GM21825 (cell line): ENCODE measurements at regions not wholly inside any gene's neighbourhood (a gene's known extent, or its start where the extent isn't known, plus 50 kb on each side); places are given as distances from the start of the nearest gene placed in this dataset.

ENCODE experiments used
- ATAC-seq: cut with Tn5 transposase; IDR thresholded peaks from one replicate; pipeline ENCODE4 v1.9.1; 2021; ENCODE audit warnings: mild to moderate bottlenecking, moderate library complexity; ENCODE audit not compliant: unreplicated experiment

DNA sequence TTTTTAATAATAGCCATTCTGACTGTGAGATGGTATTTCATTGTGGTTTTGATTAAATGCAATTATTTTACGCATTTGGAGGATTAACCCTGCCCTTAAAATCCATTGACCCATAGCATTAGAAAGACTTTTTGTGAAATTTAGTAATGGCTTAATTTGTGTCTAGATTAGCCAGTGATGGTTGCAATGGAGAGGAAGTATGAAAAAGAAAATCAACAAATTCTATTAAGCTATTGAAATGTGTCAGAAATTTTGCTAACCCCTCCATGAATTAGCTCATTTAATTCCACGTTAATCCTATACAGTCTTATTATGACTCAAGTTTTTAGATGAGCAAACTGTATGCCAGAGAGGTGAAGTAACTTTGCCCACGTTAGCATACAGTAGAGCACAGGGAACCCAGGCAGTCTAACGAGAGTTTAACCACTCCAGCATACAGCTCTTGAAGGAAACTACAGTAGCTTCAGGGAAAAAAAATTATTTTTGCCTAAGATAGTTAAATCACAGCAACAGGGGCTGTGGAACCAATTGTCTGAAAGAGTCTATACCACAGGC is 158.2 kb upstream of the PPP2R2B start:
- no peak for ATAC-seq

DNA sequence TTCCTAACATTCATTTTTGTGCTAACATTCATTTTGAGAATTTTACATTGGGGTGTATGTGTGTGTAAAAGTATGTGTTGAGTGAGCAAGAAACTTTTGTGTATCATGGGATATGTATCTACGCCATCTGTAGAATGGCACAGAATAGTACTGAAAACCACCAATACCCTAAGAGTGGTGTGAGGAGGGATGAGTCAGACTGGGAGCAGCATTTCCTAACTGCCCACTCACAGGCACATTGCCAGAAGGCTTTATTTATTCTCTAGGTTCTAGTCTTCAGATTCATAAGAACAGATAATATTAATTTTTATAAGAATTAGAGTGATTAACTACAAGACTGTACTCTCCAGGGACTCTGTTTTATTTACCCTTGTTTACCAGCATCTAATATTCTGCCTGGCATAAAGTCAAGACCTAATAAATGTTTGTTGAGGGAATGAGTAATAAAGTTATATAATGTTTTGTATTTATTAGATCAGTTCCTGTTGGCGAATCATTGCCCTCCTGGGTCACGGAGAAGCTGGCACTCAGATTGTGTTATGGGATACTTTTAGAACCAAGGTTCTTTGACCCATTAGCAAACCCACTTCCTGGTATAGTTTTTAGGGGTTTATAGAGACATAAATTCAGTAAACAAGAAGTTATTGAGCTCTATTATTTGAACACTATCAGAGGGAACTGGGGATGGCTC is 159.1 kb upstream of the PPP2R2B start:
- no peak for ATAC-seq

DNA sequence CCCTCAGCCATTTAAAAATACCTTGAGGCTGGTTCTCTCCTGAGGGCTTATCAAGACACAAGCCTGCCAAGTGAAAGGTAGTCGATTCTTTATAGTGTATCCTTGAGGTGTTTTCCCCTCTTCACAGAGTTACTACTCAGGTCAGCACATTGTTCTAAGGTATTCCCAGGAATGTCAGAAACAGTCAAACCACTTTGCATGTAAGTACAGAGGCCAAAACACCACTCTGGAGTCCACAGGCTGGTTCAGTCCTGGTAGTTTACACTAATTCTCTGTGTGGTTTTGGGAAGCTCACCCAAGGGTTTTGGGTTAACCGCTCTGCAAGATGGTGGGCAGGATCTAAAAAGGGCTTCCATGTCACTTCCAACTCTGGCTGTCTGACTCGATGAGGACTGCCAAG is 162.3 kb upstream of the PPP2R2B start:
- ATAC-seq = no peak

DNA sequence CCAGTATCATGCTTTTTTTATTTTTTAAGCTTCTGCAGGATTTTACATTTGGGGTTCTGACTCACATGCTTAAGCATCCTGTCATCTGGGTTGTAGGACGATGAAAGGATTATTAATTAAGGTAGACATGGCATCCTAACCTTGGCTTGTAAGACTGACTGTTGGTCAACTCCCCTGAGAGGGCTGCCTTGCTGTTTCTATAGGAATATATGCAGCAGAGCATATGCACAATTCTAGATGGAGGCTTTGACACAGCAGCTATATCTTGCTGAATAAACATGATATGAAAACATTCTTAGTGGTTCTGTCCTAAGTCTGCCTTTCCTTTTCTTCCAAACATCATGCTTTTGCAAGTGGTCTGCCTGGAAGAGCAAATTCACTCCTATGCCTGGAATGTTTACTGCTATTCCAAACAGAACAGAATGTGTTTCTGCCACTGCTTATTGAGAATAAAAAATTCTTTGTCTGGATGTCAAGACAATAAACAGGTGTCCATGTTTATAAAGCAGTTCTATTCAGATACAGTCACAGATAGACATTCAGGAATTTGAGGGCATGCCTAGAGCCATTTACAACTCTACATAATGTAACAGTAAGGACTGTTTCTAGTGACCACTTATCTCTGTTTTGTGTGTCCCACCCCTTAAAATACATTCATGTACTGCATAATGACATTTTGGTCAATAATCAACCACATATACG is 166.2 kb upstream of the PPP2R2B start:
- ATAC-seq = no peak

DNA sequence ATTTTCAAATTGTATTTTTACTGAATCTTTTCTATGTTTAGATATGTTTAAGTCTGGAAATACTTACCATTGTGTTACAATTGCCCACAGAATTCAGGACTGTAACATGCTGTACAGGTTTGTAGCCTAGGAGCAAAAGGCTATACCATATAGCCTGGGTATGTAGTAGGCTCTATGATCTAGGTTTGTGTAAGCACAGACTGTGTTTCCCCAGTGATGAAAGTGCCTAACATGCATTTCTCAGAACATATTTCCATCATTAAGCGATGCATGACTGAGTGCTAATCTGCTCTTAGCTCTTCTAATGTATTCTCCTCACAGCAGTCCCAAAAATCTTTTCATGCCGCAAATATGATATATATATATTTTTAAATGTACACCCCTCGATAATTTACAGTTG is 166.7 kb upstream of the PPP2R2B start:
- no peak for ATAC-seq

DNA sequence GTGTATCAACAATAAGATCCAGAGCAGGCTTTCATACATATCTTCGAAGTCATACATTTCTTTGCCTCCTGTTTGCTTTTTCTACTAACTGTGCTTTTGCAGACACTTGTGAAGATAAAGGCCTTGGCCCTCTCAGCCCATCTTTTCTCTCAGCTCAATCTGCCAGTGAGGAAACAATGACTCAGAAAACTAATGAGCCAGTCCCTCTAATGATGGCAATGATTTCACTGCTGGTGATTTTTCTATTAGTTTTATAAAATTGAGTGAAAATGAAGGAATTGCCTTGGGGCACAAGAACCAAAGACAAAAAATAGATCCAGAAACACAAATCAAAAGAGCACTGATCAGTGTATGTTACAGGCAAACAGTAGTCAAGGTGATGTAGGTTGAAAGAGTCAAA is 167.7 kb upstream of the PPP2R2B start:
- ATAC-seq = no peak

DNA sequence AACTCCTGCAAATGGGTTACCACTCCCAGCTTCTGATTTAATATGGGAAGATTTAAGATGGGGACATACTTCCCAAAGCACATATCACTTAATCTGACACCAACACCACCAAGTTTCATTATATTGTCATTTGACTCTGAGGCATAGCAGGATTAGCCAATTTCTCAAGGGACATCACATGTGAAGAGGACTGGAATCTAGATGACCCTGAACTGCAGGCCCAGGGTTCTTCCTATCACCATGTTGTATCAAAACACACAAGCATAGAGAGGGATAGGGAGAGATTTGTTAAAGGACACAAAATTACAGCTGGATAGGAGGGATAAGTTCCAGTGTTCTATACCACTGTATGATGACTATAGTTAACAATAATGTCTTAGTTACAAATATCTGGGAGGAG is 168.3 kb upstream of the PPP2R2B start:
- no peak for ATAC-seq

DNA sequence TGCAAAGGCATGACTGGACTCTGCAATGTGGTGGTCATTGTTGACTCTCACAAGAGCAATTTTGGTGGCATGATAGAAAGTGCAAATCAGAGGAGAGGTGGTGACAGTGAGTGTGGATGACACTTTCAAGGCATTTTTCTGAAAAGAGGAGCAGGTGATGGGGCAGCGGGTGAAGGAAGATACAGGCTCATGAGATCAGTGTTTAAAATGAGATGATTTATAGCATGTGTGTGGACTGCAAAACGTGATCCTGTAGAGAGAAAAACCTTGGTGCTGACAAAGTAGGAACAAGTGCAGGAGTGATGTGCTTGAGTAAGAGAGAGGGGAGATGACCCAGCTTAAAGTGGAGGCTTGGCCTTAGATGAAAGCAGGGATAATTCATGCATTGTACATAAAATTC is 171.2 kb upstream of the PPP2R2B start:
- no peak for ATAC-seq

DNA sequence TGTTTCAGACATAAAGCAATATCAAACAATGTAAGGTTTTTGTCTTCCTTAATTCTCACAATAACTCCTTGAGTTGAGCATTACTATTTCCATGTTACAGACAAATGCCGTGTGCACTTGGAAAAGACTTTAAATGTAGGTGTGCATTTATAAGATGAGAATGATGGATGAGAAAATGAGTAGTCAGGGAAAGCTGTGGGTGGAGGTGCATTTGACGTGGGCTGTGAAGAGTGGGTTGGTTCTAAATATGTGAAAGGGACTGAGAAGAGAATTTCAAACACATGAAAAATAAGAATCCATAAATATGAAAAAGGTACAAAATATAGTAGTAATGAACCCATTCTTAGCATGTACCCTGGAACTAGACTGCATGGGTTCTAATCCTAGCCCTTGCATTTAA is 171.6 kb upstream of the PPP2R2B start:
- no peak for ATAC-seq

DNA sequence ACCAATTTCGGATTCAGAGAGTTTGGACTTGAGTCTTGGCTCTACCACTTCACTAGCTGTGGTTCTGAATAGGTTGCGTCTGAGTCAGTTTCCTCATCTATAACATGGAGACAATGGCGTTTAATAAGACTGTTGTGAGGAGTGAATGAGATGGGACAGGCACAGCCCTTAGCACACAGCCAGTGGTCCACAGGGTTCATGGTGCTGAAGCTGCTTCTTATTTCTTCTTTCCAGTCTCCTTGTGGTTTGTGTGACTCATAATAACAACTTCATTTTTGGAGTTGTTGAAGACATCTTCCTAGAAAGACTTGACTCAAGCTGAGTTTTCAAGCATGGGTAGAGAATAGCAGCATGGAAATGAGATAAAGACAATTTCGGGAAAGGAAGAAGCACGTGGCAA is 172.6 kb upstream of the PPP2R2B start:
- no peak for ATAC-seq

DNA sequence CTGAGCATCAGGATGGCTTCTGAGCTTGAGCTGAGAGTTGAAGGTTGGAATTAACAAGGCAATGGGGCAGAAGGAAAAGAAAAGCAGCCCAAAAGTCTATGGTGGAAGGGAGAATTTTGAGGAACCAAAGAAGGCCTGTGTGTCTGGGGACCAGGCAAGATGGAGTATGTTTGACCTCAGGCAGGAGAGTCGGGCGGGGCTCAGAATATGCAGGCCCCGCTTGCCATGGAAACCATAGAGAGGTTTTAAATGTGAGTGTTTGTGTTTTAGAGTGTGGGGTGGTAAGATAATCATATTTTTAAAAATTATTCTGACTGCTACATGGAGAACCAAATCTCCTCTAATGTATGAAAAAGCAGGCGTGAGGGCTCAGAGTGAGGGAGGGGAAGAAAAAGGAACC is 174.0 kb upstream of the PPP2R2B start:
- ATAC-seq = no peak

DNA sequence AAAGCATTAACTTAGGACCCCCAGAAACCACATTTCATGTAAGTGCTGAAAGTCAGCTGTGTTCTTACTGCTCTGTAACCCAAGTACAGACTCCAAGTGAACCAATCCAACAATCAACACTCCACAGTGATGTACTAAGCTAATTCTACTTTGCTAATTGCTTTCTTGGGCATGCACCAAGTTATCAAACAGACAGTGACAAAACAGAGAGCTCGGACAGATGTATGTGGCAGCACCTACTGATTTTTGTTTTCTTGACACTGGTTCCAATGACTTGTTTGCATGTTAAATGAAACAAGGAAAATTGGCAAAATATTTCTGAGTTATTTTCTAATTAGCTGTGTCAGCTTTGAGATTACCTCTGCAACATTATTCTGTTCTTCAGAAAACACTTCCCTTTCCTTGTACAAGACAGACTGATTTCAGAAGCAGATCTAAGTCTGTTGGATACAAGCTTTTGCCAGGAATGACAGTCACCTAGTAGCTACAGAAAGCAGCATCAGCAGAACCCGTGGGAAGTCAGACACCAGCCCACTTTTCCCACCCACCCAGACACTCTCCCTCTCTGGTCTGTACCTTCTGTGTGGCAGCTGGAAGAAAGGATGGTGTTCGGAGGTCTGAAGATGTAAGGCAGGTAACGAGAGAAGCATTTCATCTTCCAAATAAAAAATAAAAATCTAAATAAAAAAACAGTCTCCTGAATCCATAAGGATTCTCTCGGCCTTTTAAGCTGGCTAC is 176.7 kb upstream of the PPP2R2B start:
- ATAC-seq = no peak

DNA sequence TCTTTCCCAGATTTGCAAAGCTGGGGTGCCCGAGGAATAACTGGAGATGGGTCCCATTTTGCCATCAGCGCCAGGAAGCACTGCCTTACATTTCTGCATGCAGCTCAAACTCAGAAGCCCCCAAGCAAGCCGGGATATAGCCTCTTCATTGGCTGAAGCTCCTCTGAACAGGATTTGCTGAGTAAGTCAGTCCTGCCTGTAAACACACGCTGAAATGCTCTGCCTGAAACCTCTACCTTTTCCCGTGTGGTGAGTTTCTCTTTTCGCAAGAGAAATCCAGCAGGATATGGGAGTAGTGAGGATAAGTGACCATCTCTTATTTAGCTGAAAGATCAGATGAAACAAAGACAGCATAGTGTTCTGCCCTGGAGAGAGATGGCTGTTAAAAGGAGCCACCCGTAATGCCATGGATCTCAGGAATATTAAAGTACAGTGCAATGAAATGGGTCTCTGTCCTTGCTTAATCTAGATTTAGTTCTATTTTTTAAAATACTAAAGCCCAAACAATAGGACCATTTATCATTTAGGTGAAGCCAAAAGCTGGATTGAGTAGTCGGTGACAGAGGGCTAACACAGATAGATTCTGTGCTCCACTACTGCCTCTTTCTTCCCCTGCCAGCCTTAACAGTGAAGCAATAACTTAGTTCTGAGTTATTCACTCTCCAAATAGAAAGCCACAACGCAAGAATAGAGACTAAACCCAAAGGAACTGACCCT is 177.5 kb upstream of the PPP2R2B start:
- ATAC-seq = no peak

DNA sequence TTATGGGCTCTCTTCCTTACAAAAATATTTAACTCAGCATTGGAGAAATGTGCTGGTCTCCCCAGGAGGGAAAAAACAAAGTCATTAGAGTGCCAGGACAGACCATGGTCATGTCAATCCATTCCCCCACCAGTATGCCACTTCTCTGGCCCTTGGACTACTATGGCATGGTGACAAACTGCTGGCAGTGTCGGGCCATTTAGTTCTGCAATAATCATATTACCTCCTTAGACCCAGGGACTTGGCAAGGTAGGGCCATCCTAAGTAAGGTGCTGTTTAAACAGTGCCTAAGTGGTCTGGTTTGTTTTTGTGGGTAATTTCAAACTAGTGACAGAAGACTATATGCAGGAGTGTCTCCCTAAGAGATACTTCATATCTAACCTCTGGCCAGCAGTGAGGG is 177.8 kb upstream of the STK32A start:
- ATAC-seq = no peak

DNA sequence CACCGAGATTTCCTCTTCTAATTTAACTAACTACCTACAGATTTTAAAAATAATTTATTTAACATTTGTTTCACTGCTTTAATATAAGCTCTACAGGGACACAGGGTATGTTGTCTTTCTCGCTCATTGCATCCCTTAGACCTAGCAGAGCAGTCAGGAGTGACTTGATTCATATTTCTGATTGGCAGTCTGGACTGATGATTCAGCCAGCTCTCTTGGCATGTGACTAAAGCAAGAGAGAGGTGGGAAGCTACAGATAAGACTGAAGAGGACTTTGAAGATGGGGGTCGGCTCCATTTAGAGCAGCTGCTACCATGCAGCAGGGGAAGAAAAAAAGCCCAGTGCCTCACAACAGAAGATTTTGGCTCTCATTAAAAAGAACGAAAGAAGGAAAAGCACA is 173.4 kb upstream of the STK32A start:
- ATAC-seq = no peak

DNA sequence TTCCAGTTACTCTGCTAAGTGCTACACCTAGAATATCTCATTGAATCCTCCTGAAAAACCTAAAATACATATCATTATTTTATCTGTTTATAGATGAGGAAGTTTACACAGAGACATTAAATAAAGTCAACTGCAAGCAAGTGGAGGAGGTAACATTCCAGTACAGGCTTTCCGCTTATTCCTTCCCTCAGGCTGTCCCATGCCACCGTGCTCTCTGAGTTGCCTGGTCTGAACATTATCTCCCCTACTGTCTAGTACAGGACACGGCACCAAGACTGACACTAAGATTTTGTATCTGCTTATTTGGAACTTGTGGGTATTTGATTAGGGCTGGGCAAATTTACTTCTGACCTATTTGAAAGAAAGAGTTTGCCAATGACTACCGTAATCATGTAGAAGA is 172.4 kb upstream of the STK32A start:
- ATAC-seq = no peak

DNA sequence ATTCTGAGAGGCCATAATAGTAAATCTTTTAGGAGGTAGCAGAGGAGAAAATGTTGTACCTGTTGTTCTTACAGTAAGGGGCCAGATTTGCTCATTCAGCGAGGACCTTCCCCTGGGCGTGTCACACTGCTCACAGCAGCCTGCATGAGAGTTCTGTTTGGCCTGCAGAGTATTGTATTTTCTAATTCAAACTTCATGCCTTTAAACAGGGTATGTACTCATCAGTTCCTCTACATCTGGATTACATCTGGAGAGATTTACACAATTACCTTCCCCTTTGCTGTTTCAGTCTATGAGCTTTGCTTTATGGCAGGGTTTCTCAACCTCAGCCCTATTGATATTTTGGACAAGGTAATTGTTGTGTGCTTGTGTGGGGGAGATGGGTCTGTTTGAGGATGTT is 170.9 kb upstream of the STK32A start:
- no peak for ATAC-seq

DNA sequence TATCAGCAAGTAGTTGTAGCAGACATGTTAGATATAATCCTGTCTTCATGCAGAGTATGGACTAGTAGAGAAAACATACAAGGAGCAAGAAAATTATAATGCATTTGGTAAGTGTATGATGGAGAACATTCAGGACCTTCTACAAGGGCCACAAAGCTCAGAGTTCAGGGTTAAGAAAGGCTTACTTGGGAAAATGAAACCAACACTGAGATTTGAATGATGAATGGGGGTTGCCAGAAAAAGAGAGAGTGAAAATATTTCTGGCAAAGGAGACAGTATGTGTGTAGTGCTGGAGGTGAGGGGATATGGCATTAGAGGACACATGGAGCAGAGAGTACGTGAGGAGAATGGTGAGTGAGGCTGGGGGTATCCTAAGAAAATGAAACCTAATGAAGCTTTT is 169.8 kb upstream of the STK32A start:
- peak; percentile 70 for ATAC-seq

DNA sequence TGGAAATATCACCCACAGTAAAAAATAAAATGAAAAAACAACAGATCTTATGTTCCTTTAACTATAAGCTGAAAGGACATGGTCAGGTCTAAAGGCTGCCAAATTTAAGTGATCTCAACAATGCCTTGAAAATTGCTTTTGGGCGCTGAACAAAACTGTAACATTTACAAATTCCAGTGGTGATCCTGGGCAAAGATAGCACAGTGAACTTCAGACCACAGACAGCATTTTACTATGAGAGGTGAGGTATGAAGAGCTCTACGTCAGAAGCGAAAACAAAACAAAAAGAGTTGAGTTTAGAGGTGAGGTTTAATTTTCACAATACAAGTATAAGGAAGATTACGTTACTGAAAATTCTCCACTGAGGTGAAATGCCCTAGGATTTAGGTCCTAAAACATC is 165.8 kb upstream of the STK32A start:
- no peak for ATAC-seq

DNA sequence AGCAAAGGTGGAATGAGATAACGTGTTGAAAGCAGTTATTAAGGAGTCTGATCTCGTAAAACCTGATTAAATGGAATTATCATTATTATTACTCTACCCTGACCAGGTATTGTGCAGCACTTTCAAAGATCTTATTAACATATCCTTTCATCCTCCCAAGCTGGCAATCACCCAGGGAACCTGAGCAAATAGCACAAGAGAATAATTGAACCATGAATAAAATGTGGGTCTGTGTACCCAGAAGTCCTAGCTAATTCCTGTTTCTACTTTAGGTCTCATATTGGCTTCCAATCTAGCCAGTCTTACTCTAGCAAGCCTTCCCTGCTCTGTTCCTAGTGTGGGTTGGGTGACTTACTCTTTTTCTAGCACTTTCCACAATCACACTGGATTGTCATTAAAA is 162.2 kb upstream of the STK32A start:
- ATAC-seq = no peak

DNA sequence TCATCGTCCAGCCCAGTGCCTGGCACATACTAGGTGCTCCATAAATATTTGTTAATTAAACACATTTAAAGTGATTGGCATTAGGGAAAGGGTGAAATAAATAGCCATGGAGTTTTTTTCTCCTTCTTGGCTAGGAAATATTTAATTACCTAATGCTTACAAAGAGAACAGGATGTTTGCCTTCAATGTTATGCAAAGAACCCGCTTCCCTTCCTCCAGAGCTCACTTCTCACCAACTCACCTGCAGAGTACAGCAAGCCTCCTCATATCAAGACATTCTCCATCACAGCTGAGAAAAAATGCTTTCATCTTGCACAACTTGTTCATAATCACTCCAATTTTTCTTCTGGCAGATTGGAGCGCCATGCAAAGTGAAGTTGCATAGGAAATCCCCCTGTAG is 161.7 kb upstream of the STK32A start:
- no peak for ATAC-seq
